Heart right ventricle (tissue), 16 donors: ENCODE measurements at regions not wholly inside any gene's neighbourhood (a gene's known extent, or its start where the extent isn't known, plus 50 kb on each side); places are given as distances from the start of the nearest gene placed in this dataset.

ENCODE experiments used
- ATAC-seq, 8 donors: fragments of 200-7000 bp; cut with Tn5 transposase; one replicate each; pipeline ENCODE4 v1.9.1; 2020; ENCODE audit warnings: mild to moderate bottlenecking in 8 of 8, moderate library complexity in 8 of 8, moderate number of reproducible peaks in 1 of 8
- DNase-seq, 2 donors: peaks; one replicate each; pipeline ENCODE4 v3.0.0-alpha.2; 2020
- H3K27ac ChIP-seq, 10 donors: fragments of 200-600 bp; sonication (generic) in 2 of 10; one replicate each; pipeline versions ENCODE4 v1.5.0 to v1.8.0; 2020 to 2022; ENCODE audit warnings: mild to moderate bottlenecking in 3 of 10
- H3K27me3 ChIP-seq, 7 donors: fragments of 200-600 bp; one replicate each; pipeline ENCODE4 v1.8.0; 2021 to 2022; ENCODE audit warnings: mild to moderate bottlenecking in 2 of 7
- H3K36me3 ChIP-seq, 9 donors: fragments of 200-600 bp; sonication (generic) in 1 of 9; one replicate each; pipeline versions ENCODE4 v1.5.0 to v1.8.0; 2020 to 2022; ENCODE audit warnings: mild to moderate bottlenecking in 2 of 9
- H3K4me1 ChIP-seq, 9 donors: fragments of 200-600 bp; sonication (generic) in 1 of 9; one replicate each; pipeline versions ENCODE4 v1.5.0 to v1.8.0; 2020 to 2022; ENCODE audit warnings: mild to moderate bottlenecking in 4 of 9
- H3K4me3 ChIP-seq, 10 donors: fragments of 200-600 bp; sonication (generic) in 2 of 10; one replicate each; pipeline versions ENCODE4 v1.5.0 to v1.8.0; 2020 to 2022; ENCODE audit warnings: mild to moderate bottlenecking in 7 of 10, moderate library complexity in 2 of 10
- H3K9me3 ChIP-seq, 11 donors: fragments of 200-600 bp in 10 of 11; sonication (generic) in 2 of 11; one replicate each; pipeline versions ENCODE4 v1.5.0 to v1.8.0; 2013 to 2022; ENCODE audit warnings: mild to moderate bottlenecking in 2 of 11, control low read depth in 1 of 11, moderate library complexity in 1 of 11
- WGBS, 2 donors: extraction: QIAGEN DNeasy Blood & Tissue Kit; methylation state at CpG; one replicate each; pipeline ENCODE4 v1.1.7; 2013; ENCODE audit warnings: inconsistent platforms in 1 of 2; 5-methylcytosine and 5-hydroxymethylcytosine counted together
- intact Hi-C, 10 donors: fragments of 100-400 bp; cut with DNase I; formaldehyde crosslinking; loops; one replicate each; pipeline versions ENCODE4 v1.11.1 to v1.14.2; 2022
- TF ChIP-seq, protein P1 (sequence below), 9 donors: fragments of 200-600 bp; sonication (generic) in 2 of 9; IDR thresholded peaks; one replicate each; pipeline versions ENCODE4 v1.5.0 to v1.8.0; 2021 to 2022; ENCODE audit warnings: antibody characterized with exemption in 9 of 9, mild to moderate bottlenecking in 5 of 9, moderate library complexity in 1 of 9
- donor health status: Arrhythmogenic right ventricular cardiomyopathy.
- donor health status: ischemic (EF 13 %, LVEDD 7.1; RV severe dilation, severe dysfunction).
- donor health status: healthy with polysubstance abuse.
- donor health status: DM: no; HTN: yes; CAD: no.
- donor health status: DM: no; HTN: no; CAD: no.
- donor health status: ischemic (EF 25% LVEDD 6.9; RV normal size, moderate dysfunction).
- donor health status: ischemic (EF 25% LVEDD 5.7; RV mildly dilated, moderate dysfunction).
- donor health status: healthy.
- donor health status: DM: yes; HTN: yes; CAD: no.
- donor health status: Ischemic cardiomyopathy.
- donor health status: ischemic (EF 35%, LVEDD 5.7; RV mildly dilated, moderate dysfunction).
- donor health status: nonischemic (EF 11% LVEDD 7.7; RV severe dilation, severe dysfunction).
- donor health status: DM: yes; HTN: yes; CAD: no.
- donor health status: PGD.
- donor health status: ischemic (EF 29% LVEDD 5.4; RV normal size, mild dysfunction).
- donor health status: nonischemic (EF 23%, LVEDD 6.1; RV moderate dilation, normal function).

DNA sequence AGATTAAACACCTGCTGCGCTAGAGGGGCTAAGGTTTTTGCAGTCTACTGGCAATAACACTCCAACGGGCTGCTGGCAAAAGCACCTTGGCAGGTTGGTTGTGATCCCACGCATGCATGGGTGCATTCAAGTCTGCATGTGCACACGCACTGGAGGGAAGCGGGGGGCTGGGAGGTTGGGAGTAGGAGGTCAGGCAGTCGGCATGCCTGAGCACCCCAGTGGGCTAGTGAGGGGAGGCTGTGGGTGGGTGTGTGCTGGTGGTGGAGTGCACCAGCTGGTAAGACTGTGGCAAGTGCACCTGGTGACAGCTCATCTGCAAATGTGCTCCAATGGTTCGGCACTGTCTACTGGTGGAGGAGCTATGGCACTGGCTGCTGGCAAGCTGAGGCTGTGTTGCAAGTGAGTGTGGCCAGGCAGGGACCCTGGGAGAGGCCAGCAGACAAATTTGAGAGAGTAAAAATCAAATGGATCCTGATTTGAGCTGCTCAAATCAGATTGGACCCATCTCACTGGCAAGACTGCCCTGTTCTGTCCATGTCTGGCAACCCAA lies 460.6 kb upstream of the DSEL start:
- no peak for ATAC-seq
- intact Hi-C loops: loop anchor here in 1 of 10 donors (10.0 kb wide), 1 partner anchor 58 kb away; no protein-coding TSS in a partner anchor
- no peak for DNase-seq
- no peaks in the 10 kb centered on the region for H3K27me3 ChIP-seq
- 83 to 90% methylated on average over 7 of the region's 7 CpGs for WGBS, 2 donors
- H3K4me3 ChIP-seq: no peak overlapping the region
- no peak overlapping the region for H3K27ac ChIP-seq
- H3K9me3 ChIP-seq: no peaks in the 10 kb centered on the region
- H3K4me1 ChIP-seq: no peaks in the 10 kb centered on the region
- no peaks in the 10 kb centered on the region for H3K36me3 ChIP-seq
- TF ChIP-seq, protein P1, sequence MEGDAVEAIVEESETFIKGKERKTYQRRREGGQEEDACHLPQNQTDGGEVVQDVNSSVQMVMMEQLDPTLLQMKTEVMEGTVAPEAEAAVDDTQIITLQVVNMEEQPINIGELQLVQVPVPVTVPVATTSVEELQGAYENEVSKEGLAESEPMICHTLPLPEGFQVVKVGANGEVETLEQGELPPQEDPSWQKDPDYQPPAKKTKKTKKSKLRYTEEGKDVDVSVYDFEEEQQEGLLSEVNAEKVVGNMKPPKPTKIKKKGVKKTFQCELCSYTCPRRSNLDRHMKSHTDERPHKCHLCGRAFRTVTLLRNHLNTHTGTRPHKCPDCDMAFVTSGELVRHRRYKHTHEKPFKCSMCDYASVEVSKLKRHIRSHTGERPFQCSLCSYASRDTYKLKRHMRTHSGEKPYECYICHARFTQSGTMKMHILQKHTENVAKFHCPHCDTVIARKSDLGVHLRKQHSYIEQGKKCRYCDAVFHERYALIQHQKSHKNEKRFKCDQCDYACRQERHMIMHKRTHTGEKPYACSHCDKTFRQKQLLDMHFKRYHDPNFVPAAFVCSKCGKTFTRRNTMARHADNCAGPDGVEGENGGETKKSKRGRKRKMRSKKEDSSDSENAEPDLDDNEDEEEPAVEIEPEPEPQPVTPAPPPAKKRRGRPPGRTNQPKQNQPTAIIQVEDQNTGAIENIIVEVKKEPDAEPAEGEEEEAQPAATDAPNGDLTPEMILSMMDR (IDR thresholded peaks at IDR 0.05): no peak

DNA sequence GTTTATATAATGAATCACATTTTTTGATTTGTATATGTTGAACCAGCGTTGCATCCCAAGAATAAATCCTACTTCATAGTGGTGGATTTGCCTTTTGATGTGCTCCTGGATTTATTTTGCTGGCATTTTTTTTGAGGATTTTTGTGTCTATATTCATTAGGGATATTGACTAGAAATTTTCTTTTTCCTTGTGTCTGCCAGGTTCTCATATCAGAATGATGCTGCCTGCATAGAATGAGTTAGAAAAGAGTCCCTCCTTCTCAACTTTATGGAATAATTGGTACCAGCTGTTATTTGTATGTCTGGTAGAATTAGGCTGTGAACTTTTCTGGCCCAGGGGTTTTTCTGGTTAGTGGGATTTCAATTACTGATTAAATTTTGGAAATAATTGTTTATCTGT lies 457.4 kb upstream of the DSEL start:
- Histone ChIP-seq H3K9me3 (no peaks in the 10 kb centered on the region), H3K36me3 (no peaks in the 10 kb centered on the region), H3K27ac (no peak overlapping the region), H3K27me3 (no peaks in the 10 kb centered on the region), H3K4me3 (no peak overlapping the region), H3K4me1 (no peaks in the 10 kb centered on the region)
- TF ChIP-seq, protein P1 (IDR thresholded peaks at IDR 0.05): no peak
- 73 to 86% methylated on average over 1 of the region's 1 CpG for WGBS, 2 donors
- DNase-seq (no peak), ATAC-seq (no peak)
- intact Hi-C loops: loop anchor here in 1 of 10 donors (10.0 kb wide), 1 partner anchor 61 kb away; no protein-coding TSS in a partner anchor

- Histone ChIP-seq H3K27ac (no peak overlapping the region), H3K36me3 (no peaks in the 10 kb centered on the region), H3K27me3 (no peaks in the 10 kb centered on the region), H3K4me1 (no peaks in the 10 kb centered on the region), H3K4me3 (no peak overlapping the region), H3K9me3 (no peaks in the 10 kb centered on the region)
- ATAC-seq (no peak), DNase-seq (no peak)
- intact Hi-C loops: no loop called here
- WGBS, 2 donors: 65 to 94% methylated on average over 1 of the region's 1 CpG
- TF ChIP-seq, protein P1 (IDR thresholded peaks at IDR 0.05): no peak
Observed at GRCh38 chr18:67969458-67969857, 452.9 kb upstream of the DSEL start.

GRCh38 chr18:67966224-67966623 lies 449.7 kb upstream of the DSEL start:
- 80 to 83% methylated on average over 1 of the region's 1 CpG for WGBS, 2 donors
- Histone ChIP-seq H3K27ac (no peak overlapping the region), H3K4me3 (no peak overlapping the region), H3K9me3 (peaks cover 0 to 4% (median 0%) of the 10 kb centered on the region in 11 donors), H3K27me3 (no peaks in the 10 kb centered on the region), H3K4me1 (no peaks in the 10 kb centered on the region), H3K36me3 (no peaks in the 10 kb centered on the region)
- intact Hi-C loops: no loop called here
- TF ChIP-seq, protein P1 (IDR thresholded peaks at IDR 0.05): no peak
- no peak for ATAC-seq
- no peak for DNase-seq
